ENCODE measurements at regions not wholly inside any gene's neighbourhood (a gene's known extent, or its start where the extent isn't known, plus 50 kb on each side); places are given as distances from the start of the nearest gene placed in this dataset.

DNA sequence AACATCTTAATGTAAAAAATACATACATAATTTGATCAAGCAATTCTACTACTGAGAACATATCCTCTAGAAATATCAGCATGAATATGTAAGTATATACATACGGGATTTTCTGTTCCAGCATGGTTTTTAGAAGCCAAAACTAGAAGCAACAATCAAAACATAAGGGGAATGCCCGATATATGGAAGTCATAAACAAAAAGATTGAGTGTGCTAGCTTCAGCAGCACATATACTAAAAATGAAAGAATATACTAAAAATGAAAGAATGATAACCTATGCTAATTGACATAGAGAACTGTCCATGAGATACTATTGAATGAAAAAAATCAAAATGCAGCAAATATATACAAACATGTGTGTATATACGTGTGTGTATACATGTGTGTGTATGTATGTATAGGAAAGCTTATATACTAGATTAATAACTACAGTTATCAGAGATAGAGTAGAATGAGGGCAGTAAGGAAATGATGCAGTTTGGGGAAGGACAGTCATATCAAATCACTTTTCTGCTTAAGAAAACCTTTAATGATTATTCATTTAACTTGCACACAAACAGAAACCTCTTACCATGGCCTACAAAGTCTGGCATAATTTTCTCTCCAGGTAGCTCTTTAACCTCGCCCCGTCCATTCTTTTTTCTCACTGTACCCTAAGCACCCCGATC is 72.9 kb downstream of the NPY start:
- no peak overlapping the region for H3K4me3 ChIP-seq (ENCODE audit: low read depth, low read length)
- TF ChIP-seq, protein P1, sequence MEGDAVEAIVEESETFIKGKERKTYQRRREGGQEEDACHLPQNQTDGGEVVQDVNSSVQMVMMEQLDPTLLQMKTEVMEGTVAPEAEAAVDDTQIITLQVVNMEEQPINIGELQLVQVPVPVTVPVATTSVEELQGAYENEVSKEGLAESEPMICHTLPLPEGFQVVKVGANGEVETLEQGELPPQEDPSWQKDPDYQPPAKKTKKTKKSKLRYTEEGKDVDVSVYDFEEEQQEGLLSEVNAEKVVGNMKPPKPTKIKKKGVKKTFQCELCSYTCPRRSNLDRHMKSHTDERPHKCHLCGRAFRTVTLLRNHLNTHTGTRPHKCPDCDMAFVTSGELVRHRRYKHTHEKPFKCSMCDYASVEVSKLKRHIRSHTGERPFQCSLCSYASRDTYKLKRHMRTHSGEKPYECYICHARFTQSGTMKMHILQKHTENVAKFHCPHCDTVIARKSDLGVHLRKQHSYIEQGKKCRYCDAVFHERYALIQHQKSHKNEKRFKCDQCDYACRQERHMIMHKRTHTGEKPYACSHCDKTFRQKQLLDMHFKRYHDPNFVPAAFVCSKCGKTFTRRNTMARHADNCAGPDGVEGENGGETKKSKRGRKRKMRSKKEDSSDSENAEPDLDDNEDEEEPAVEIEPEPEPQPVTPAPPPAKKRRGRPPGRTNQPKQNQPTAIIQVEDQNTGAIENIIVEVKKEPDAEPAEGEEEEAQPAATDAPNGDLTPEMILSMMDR (IDR thresholded peaks at IDR 0.05; ENCODE audit: control insufficient read depth, extremely low read depth, insufficient read depth), result no peak
- DNase-seq (ENCODE audit: low read depth), result no peak

DNA sequence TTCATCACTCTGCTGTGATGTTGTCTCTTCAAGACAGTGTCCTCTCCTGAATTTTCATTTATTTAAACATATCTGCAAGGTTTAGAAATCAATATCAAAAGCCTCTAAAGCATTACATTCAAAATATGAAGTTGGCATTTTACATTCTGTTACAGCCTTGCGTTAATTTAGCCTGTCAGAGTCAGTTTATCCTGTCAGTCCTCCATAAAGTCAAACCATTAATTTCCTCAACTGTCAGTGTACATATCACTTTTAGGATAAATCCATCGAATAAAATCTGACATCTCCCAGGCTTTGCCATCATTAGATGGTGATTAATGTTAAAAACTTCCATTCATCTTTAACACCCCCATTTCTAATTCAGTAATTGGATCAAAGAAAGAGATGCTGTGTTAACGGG is 77.0 kb downstream of the NPY start:
- no peak overlapping the region for H3K4me3 ChIP-seq (ENCODE audit: low read depth, low read length)
- TF ChIP-seq, protein P1 (IDR thresholded peaks at IDR 0.05; ENCODE audit: control insufficient read depth, extremely low read depth, insufficient read depth), result no peak
- no peak for DNase-seq (ENCODE audit: low read depth)

DNA sequence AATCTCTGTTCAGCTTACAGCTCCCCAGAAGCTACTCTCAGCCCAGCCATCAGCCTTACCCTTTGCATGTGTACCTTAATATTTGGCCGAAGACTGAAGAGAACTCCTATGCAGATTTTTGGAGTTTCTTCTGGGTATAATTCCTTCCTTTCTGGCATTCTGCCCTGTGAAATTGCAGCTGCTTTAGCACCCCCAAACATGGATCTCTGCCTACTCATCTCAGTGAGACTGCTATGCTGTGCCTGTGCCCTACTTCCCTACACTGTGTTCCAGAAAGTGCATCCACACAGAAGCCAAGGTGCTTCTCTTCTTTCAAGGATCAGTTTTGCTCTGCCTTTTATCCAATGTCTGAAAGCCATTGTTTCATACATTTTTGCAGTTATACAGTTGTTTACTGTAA is 81.6 kb downstream of the NPY start:
- no peak for DNase-seq (ENCODE audit: low read depth)
- TF ChIP-seq, protein P1 (IDR thresholded peaks at IDR 0.05; ENCODE audit: control insufficient read depth, extremely low read depth, insufficient read depth), result no peak
- H3K4me3 ChIP-seq (ENCODE audit: low read depth, low read length), result no peak overlapping the region

DNA sequence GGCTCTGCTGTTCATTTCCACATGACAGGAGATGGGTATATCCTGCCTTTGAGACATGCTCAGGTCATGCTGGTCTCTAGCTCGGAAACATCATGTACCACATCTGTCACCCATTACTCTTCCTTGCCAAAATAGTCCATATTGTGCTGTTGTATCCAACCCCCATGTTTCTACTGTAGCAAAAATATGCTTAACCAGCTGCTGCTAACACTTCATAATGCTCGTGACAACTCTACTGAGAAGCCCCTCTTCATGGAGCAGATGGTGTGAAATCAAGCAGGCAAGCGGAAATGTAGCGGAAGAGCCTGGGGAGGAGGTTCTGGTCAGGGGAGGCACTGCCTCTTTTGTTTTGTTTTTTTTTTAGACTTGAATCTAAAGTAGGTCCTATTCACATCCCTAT is 82.9 kb downstream of the NPY start:
- no peak overlapping the region for H3K4me3 ChIP-seq (ENCODE audit: low read depth, low read length)
- TF ChIP-seq, protein P1 (IDR thresholded peaks at IDR 0.05; ENCODE audit: control insufficient read depth, extremely low read depth, insufficient read depth), result no peak
- DNase-seq (ENCODE audit: low read depth), result no peak

DNA sequence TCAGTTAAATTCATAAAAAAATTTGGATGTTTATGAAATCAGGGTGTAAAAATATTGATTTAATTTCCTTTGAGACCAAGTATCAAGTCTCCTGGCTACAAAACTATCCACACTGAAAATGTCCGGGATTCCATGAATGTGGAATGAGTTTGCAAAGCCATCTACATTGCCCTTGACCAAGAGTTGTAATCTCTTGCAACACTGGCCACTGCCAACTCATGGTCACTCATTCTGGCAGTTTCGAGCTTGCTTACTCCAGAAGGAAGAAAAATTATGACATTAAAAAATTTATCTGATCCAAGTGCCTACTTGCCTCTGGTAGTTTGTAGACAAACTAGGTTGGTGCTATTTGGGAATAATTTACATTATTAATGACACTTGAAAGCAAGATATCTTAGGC is 84.2 kb downstream of the NPY start:
- TF ChIP-seq, protein P1 (IDR thresholded peaks at IDR 0.05; ENCODE audit: control insufficient read depth, extremely low read depth, insufficient read depth), result no peak

DNA sequence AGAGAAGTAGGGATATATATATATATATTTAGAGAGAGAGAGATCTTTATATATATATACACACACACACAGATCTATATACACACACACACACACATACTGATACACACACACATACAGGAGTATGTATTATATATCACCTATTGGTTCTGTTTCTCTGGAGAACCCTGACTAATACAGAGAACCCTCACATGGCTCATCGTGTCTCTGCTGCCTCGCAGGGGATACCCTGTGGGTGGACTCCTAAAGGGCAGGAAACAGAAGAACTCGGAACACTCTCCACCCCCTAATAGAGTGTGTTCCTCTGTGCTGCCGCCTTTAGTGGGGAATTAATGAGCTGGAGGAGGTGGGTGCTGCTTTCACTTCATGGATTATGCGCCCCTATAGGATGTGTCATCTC is 86.6 kb downstream of the NPY start:
- no peak for DNase-seq (ENCODE audit: low read depth)
- TF ChIP-seq, protein P1 (IDR thresholded peaks at IDR 0.05; ENCODE audit: control insufficient read depth, extremely low read depth, insufficient read depth), result no peak
- H3K4me3 ChIP-seq (ENCODE audit: low read depth, low read length), result no peak overlapping the region

More for the DNA sequence above, 84.2 kb downstream of the NPY start:
- no peak overlapping the region for H3K4me3 ChIP-seq (ENCODE audit: low read depth, low read length)
- DNase-seq (ENCODE audit: low read depth), result no peak
